ENCODE measurements at regions not wholly inside any gene's neighbourhood (a gene's known extent, or its start where the extent isn't known, plus 50 kb on each side); places are given as distances from the start of the nearest gene placed in this dataset.

GRCh38 chr2:16911746-16912145, 246.1 kb upstream of the CYRIA start:
- TF ChIP-seq EZH2 (IDR thresholded peaks at IDR 0.05; ENCODE audit: low read depth, unreplicated experiment), result no peak
- no peak for TF ChIP-seq POLR2AphosphoS5 (IDR thresholded peaks at IDR 0.05; ENCODE audit: low read depth)
- no peak for TF ChIP-seq CTCF (conservative IDR thresholded peaks at IDR 0.05; ENCODE audit: low read depth in 2 of 2)
- TF ChIP-seq, protein P1, sequence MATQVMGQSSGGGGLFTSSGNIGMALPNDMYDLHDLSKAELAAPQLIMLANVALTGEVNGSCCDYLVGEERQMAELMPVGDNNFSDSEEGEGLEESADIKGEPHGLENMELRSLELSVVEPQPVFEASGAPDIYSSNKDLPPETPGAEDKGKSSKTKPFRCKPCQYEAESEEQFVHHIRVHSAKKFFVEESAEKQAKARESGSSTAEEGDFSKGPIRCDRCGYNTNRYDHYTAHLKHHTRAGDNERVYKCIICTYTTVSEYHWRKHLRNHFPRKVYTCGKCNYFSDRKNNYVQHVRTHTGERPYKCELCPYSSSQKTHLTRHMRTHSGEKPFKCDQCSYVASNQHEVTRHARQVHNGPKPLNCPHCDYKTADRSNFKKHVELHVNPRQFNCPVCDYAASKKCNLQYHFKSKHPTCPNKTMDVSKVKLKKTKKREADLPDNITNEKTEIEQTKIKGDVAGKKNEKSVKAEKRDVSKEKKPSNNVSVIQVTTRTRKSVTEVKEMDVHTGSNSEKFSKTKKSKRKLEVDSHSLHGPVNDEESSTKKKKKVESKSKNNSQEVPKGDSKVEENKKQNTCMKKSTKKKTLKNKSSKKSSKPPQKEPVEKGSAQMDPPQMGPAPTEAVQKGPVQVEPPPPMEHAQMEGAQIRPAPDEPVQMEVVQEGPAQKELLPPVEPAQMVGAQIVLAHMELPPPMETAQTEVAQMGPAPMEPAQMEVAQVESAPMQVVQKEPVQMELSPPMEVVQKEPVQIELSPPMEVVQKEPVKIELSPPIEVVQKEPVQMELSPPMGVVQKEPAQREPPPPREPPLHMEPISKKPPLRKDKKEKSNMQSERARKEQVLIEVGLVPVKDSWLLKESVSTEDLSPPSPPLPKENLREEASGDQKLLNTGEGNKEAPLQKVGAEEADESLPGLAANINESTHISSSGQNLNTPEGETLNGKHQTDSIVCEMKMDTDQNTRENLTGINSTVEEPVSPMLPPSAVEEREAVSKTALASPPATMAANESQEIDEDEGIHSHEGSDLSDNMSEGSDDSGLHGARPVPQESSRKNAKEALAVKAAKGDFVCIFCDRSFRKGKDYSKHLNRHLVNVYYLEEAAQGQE (IDR thresholded peaks at IDR 0.05; ENCODE audit: unreplicated experiment), result no peak
- TF ChIP-seq EZH2phosphoT487 (IDR thresholded peaks at IDR 0.05; ENCODE audit: unreplicated experiment), result no peak
- TF ChIP-seq STAT1 (IDR thresholded peaks at IDR 0.05; ENCODE audit: unreplicated experiment), result no peak
- TF ChIP-seq CREB1 (CRISPR knock-in tag; IDR thresholded peaks at IDR 0.05; ENCODE audit: low read depth), result no peak
- no peak for TF ChIP-seq JUNB (IDR thresholded peaks at IDR 0.05; ENCODE audit: unreplicated experiment)

Measured in GM23338 (cell line).